GM12892 (cell line): ENCODE measurements at regions not wholly inside any gene's neighbourhood (a gene's known extent, or its start where the extent isn't known, plus 50 kb on each side); places are given as distances from the start of the nearest gene placed in this dataset.

Experiments used
- POLR2A ChIP-seq: IDR thresholded peaks from 2 replicates; pipeline ENCODE4 v1.6.1; 2011; ENCODE audit warnings: low read depth, low read length, control low read depth
- POLR2AphosphoS5 ChIP-seq: IDR thresholded peaks from 2 replicates; pipeline ENCODE4 v1.6.1; 2011; ENCODE audit warnings: low read depth, low read length, control low read depth

GRCh38 chr2:75920859-75921551, 210.3 kb upstream of the GCFC2 start:
- no peak for TF ChIP-seq POLR2AphosphoS5
- TF ChIP-seq POLR2A, result no peak
